Activated CD4-positive, alpha-beta memory T cell treated with anti-CD3 and anti-CD28 coated beads, Interleukin-2, amount 10 ng/mL, durations not matched to agents 7 days and 5 days (primary cell): ENCODE measurements at regions not wholly inside any gene's neighbourhood (a gene's known extent, or its start where the extent isn't known, plus 50 kb on each side); places are given as distances from the start of the nearest gene placed in this dataset.

Experiments
- CTCF ChIA-PET: fragments of 350-600 bp; sonication (Branson Sonifier 250); formaldehyde crosslinking; loops from one replicate; lab custom pipeline; 2021; ENCODE audit warnings: antibody characterized with exemption, inconsistent platforms; lab: Charles Lee
- POLR2A ChIA-PET: fragments of 350-600 bp; sonication (Branson Sonifier 250); formaldehyde crosslinking; loops from one replicate; lab custom pipeline; 2021; ENCODE audit warnings: antibody characterized with exemption; lab: Charles Lee
- DNase-seq: peaks from one replicate; pipeline ENCODE4 v3.0.0-alpha.2; 2020
- H3K27ac Mint-ChIP-seq: one replicate; pipeline ENCODE4 v1.8.0; 2021; ENCODE audit warnings: mild to moderate bottlenecking, mixed read lengths
- H3K27me3 Mint-ChIP-seq: one replicate; pipeline ENCODE4 v1.8.0; 2021; ENCODE audit warnings: mixed read lengths
- H3K36me3 Mint-ChIP-seq: one replicate; pipeline ENCODE4 v1.8.0; 2021; ENCODE audit warnings: low read depth, mixed read lengths
- H3K4me1 Mint-ChIP-seq: one replicate; pipeline ENCODE4 v1.8.0; 2021; ENCODE audit warnings: mixed read lengths
- H3K4me3 Mint-ChIP-seq: one replicate; pipeline ENCODE4 v1.8.0; 2021; ENCODE audit warnings: mild to moderate bottlenecking, mixed read lengths
- H3K9me3 Mint-ChIP-seq: one replicate; pipeline ENCODE4 v1.8.0; 2021; ENCODE audit warnings: mixed read lengths

DNA sequence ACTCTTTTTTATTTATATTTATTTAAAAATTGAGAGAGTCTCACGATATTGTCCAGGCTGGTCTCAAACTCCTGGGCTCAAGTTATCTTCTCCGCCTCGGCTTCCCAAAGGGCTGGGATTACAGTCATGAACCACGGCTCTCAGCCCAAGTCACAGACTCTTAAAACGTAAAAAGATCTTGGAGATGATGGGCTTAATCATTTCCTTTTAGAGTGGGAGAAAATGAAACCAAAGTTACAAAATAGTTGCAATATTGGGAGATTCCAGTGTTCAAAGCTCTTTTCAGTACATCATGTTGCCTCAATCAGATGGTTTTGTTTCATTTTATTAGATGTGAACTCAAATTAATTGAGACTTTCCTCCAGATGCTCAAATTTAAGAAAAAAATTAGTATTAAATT, 151.4 kb upstream of the XPO1 start:
- H3K36me3 Mint-ChIP-seq, result no peaks in the 10 kb centered on the region
- no peaks in the 10 kb centered on the region for H3K9me3 Mint-ChIP-seq
- no peak for DNase-seq
- CTCF ChIA-PET, result no interaction called here
- POLR2A ChIA-PET, result no interaction called here
- no peak overlapping the region for H3K27ac Mint-ChIP-seq
- H3K27me3 Mint-ChIP-seq, result no peaks in the 10 kb centered on the region
- no peak overlapping the region for H3K4me3 Mint-ChIP-seq
- H3K4me1 Mint-ChIP-seq, result peaks cover 15% of the 10 kb centered on the region

DNA sequence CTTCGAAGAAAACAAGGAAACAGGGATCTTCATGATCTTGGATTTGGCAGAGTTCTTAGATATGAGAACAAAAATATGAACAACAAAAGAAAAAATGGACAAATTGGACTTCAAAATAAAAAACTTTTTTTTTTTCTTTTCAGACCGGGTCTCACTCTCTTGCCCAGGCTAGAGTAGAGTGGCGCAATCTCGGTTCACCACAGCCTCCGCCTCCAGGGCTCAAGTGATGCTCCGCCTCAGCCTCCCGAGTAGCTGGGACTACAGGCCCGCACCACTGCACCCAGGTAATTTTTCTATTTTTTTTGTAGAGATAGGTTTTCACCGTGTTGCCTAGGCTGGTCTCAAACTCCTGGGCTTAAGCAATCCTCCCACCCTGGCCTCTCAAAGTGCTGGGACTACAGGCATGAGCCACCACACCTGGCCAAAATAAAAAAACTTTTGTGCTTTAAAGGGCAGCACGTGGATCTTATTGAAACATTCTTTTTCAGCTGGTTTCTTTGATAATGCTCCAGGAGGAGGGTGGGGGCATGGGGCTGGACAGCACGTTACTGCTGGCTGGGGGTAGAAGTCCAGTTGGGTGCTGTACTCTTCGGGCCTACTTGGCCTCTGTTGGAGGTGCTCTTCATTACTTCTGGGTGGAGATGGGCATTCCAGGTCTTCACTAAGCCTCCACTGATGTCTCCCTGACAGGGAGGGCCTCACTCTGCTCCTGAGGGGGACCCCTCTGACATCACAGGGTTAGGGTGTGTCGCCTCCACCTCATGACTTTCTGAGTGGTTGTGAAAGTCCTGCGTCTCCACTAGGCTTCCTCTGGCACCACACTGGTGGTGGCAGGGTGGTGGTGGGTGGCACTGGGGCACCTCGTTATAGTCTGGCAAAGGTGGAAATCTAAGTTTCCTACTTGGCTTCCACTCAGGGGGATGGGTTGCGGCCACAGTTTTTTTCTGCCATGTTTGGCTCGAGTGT, 150.5 kb upstream of the XPO1 start:
- no peak overlapping the region for H3K27ac Mint-ChIP-seq
- ChIA-PET CTCF (no interaction called here), POLR2A (no interaction called here)
- no peak overlapping the region for H3K4me3 Mint-ChIP-seq
- no peaks in the 10 kb centered on the region for H3K36me3 Mint-ChIP-seq
- no peak for DNase-seq
- no peaks in the 10 kb centered on the region for H3K9me3 Mint-ChIP-seq
- H3K27me3 Mint-ChIP-seq, result no peaks in the 10 kb centered on the region
- peaks cover 6% of the 10 kb centered on the region for H3K4me1 Mint-ChIP-seq

DNA sequence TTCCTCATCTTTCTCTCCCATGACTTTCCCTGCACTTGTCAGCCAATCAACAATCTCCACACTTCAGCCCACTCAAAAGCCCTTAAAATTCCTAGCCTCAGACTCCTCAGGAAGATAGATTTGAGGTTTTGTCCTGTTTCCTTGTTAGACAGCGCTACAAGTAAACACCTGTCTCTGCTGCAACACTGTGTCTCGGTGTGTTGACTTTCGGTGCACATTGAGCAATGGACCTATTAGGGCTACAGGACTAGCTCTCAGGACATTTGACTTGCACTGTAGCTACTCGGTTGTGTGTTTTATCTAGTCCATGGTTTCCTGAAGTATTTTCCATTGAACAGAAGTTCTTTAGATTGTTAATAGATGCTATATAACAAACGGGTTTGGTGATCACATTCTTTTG, 140.9 kb upstream of the XPO1 start:
- H3K27ac Mint-ChIP-seq, result no peak overlapping the region
- DNase-seq, result no peak
- H3K4me1 Mint-ChIP-seq, result no peaks in the 10 kb centered on the region
- H3K27me3 Mint-ChIP-seq, result no peaks in the 10 kb centered on the region
- H3K9me3 Mint-ChIP-seq, result peaks cover 20% of the 10 kb centered on the region
- no peak overlapping the region for H3K4me3 Mint-ChIP-seq
- peaks cover 19% of the 10 kb centered on the region for H3K36me3 Mint-ChIP-seq
- ChIA-PET POLR2A (no interaction called here), CTCF (interaction anchor here (0.6 kb wide), 1 partner anchor 436 kb away, joined by 4 read pairs; no protein-coding TSS in a partner anchor)

DNA sequence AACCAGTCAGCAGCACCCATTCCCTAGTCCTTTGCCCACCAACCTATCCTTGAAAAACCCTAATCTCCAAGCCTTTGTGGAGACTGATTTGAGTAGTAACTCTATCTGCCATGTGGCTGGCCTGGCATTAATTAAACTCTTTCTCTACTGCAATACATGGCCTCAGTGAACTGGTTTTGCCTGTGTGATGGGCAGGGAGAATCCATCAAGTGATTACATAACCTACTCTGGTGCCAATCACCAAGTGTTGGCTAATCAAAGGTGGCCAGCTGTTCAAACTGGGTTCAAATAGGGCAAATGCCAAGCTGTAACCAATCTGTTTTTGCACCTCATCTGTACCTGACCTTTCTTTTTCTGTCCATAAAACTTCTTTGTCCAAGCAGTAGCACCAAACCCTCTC, 139.8 kb upstream of the XPO1 start:
- CTCF ChIA-PET, result no interaction called here
- Mint-ChIP-seq H3K27ac (no peak overlapping the region), H3K4me1 (no peaks in the 10 kb centered on the region), H3K9me3 (peaks cover 22% of the 10 kb centered on the region), H3K36me3 (peaks cover 20% of the 10 kb centered on the region), H3K4me3 (no peak overlapping the region), H3K27me3 (no peaks in the 10 kb centered on the region)
- POLR2A ChIA-PET, result no interaction called here
- no peak for DNase-seq

DNA sequence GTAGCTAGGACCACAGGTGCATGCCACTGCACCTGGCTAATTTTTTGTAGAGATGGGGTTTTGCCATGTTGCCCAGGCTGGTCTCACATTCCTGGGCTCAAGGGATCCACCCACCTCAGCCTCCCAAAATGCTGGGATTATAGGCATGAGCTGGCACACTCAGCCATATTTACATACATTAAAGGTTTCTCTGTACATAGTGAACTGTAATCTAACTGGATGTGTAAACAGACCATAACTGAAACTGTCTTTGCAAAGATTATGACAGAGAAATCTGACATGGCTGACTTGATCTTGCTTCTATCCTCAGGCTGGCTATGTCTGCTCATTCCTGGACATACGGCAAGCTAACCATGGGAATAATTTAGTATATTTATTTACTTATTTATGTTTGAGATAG, 139.2 kb upstream of the XPO1 start:
- ChIA-PET CTCF (interaction anchor here (0.7 kb wide), 1 partner anchor 151 kb away, joined by 3 read pairs; no protein-coding TSS in a partner anchor), POLR2A (no interaction called here)
- Mint-ChIP-seq H3K27me3 (no peaks in the 10 kb centered on the region), H3K4me1 (no peaks in the 10 kb centered on the region), H3K9me3 (peaks cover 22% of the 10 kb centered on the region), H3K4me3 (no peak overlapping the region), H3K36me3 (peaks cover 20% of the 10 kb centered on the region), H3K27ac (no peak overlapping the region)
- DNase-seq, result no peak

DNA sequence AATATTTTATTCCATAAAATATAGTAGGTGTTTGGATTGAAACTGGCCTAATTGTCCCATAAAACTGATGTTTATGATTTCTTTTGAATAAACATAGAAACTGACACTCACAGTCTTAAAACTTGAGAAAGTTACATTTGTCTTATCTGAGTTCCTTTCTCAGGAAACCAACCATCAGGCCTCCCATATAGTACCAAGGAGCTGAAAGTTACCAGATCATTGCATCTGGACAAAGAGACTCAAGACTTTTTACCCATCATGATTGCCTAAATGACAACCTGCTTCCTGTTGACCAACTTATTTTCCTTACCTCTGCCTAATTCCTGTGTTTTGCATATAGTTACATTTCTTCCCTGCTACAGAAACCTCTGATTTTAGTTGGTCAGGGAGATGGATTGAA, 137.0 kb upstream of the XPO1 start:
- peaks cover 17% of the 10 kb centered on the region for H3K4me1 Mint-ChIP-seq
- DNase-seq, result no peak
- peaks cover 20% of the 10 kb centered on the region for H3K36me3 Mint-ChIP-seq
- peaks cover 22% of the 10 kb centered on the region for H3K9me3 Mint-ChIP-seq
- ChIA-PET CTCF (no interaction called here), POLR2A (no interaction called here)
- no peaks in the 10 kb centered on the region for H3K27me3 Mint-ChIP-seq
- H3K4me3 Mint-ChIP-seq, result no peak overlapping the region
- H3K27ac Mint-ChIP-seq, result no peak overlapping the region

DNA sequence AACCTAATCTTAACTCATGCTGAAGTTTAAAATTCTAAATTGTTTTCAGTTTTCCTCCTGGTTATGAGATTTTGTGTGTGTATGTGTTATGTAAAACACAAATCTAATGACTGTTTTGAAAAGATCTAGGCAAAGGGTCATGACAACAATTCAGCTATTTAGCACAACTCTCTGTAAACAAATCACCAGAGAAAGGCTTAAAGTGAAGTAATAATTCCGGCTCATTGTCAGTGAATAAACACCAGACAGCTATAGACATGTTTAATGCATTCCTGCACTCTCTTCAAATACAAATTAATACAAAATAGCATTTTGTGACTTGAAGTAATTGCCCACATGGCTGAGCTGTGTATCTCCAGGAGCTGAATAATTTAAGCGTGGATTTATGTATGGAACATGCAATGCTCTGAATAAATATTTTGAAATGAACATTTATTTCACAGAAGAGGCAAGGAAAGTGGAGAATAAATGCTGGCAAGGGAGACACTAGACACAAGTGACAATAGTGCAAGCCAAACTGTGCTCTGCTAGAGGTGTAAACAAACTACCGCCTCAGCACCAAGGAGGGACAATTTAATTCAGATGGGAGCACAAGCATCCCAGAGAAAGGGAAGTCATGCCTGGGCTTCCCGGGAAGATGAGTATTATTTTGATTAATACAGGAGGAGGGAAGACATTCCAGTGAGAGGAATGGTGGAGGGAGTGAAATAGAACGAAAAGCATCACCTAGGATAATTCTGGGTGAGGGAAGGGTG, 133.6 kb upstream of the XPO1 start:
- H3K9me3 Mint-ChIP-seq, result peaks cover 22% of the 10 kb centered on the region
- no peaks in the 10 kb centered on the region for H3K27me3 Mint-ChIP-seq
- H3K36me3 Mint-ChIP-seq, result peaks cover 20% of the 10 kb centered on the region
- H3K27ac Mint-ChIP-seq, result peak overlapping the region; percentile 72
- no peak for DNase-seq
- POLR2A ChIA-PET, result interaction anchor here (1.5 to 2.6 kb wide), 3 partner anchors 11 to 202 kb away, joined by 3 to 19 read pairs (median 4); partner anchors contain the start of genes USP34 and XPO1
- peak overlapping the region; percentile 63 for H3K4me3 Mint-ChIP-seq
- peaks cover 17% of the 10 kb centered on the region for H3K4me1 Mint-ChIP-seq
- CTCF ChIA-PET, result interaction anchor here (1.4 to 2.5 kb wide), 3 partner anchors 14 to 121 kb away, joined by 4 to 12 read pairs (median 5); no protein-coding TSS in a partner anchor

DNA sequence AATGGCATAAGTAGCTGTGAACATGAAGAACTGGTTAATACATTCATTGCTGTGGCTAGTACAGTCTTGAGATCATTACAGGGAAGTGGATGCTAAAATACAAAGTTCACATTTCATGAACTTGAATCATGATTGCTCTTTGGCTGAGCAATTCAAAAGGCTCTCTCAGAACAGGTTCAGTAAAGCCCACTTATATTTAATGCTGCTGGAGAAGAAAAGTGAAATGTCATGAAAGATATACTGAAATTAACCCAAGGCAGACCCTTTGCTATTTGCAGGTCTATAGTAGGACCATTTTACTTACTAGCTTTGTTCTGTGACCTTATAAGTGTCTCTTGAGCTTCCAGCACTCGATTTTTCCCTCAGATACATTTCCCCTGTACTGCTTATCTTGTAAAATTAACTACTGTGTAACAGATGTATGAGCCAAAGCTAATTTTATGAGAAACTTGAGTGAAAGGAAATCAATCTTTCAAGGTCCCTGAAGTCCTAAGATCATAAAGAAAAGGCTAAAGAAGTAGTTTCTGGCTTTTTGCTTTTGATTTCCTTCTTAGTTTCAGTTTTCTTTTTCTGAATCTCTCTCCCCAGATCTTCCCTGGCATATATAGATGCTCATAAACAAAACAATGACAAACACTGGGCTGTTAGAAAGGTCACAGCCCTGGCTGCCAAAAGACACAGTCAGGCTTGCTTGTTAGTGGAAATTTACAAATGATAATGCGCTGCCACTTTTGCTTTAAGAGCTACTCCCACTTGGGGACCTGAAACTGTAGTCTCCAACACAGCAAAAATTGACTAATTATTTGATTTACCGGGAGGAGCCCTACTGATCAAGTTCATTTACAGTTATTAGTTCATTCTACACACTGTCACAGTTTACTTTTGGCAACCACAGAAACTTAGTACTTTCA, 132.7 kb upstream of the XPO1 start:
- Mint-ChIP-seq H3K36me3 (peaks cover 15% of the 10 kb centered on the region), H3K4me3 (peak overlapping the region; percentile 63), H3K27me3 (no peaks in the 10 kb centered on the region), H3K9me3 (peaks cover 18% of the 10 kb centered on the region), H3K27ac (peak overlapping the region; percentile 72), H3K4me1 (peaks cover 17% of the 10 kb centered on the region)
- peak; percentile 33 for DNase-seq
- POLR2A ChIA-PET, result interaction anchor here (0.7 to 2.6 kb wide), 5 partner anchors 10 to 201 kb away, joined by 3 to 19 read pairs (median 4); partner anchors contain the start of genes USP34 and XPO1
- CTCF ChIA-PET, result interaction anchor here (1.0 to 2.5 kb wide), 5 partner anchors 13 to 265 kb away, joined by 3 to 12 read pairs (median 5); partner anchors contain the start of gene XPO1

DNA sequence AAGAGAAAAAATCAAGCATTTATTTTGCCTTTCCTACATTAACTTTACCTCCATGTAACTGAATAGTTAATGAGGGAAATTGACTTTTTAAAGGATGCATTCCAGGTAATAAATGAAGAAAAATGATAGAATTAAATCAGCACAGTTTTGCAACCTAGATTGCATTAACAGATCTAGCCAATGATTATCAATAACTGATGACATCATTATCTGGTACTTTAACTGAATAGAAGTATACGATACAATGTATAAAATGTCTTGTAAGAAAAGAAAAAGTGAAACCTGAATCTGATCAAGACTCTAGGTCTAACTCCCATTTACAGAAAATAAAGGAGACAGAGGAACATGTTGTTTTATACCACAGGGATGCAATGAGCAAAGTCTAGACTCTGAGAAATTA, 126.0 kb upstream of the XPO1 start:
- POLR2A ChIA-PET, result no interaction called here
- CTCF ChIA-PET, result interaction anchor here (0.6 kb wide), 1 partner anchor 177 kb away, joined by 3 read pairs; no protein-coding TSS in a partner anchor
- no peaks in the 10 kb centered on the region for H3K36me3 Mint-ChIP-seq
- DNase-seq, result no peak
- H3K4me3 Mint-ChIP-seq, result no peak overlapping the region
- peaks cover 3% of the 10 kb centered on the region for H3K27me3 Mint-ChIP-seq
- H3K4me1 Mint-ChIP-seq, result peaks cover 6% of the 10 kb centered on the region
- H3K27ac Mint-ChIP-seq, result no peak overlapping the region
- no peaks in the 10 kb centered on the region for H3K9me3 Mint-ChIP-seq

DNA sequence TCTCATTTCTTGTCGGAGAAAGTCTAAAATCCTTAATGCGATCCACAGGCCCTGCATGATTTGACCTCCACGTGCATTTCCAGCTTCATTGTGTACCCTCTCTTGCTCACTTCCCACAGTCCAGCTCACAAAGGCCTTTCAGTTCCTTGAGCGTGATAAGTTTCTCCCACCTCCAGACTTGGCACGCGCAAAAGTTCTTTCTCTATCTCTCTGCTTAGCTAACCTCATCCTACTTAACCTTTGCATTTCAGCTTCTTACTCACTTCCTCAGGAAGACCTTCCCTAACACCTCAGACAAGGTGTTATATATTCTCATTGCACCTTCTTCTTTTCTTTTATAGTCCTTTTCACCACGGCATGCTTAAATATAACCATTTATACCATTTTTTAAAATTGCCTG, 124.8 kb upstream of the XPO1 start:
- POLR2A ChIA-PET, result interaction anchor here (0.7 kb wide), 1 partner anchor 124 kb away, joined by 4 read pairs; the partner anchor contains the start of gene XPO1
- H3K27ac Mint-ChIP-seq, result no peak overlapping the region
- CTCF ChIA-PET, result no interaction called here
- peaks cover 3% of the 10 kb centered on the region for H3K27me3 Mint-ChIP-seq
- H3K4me1 Mint-ChIP-seq, result peaks cover 9% of the 10 kb centered on the region
- DNase-seq, result no peak
- H3K36me3 Mint-ChIP-seq, result no peaks in the 10 kb centered on the region
- no peaks in the 10 kb centered on the region for H3K9me3 Mint-ChIP-seq
- no peak overlapping the region for H3K4me3 Mint-ChIP-seq

DNA sequence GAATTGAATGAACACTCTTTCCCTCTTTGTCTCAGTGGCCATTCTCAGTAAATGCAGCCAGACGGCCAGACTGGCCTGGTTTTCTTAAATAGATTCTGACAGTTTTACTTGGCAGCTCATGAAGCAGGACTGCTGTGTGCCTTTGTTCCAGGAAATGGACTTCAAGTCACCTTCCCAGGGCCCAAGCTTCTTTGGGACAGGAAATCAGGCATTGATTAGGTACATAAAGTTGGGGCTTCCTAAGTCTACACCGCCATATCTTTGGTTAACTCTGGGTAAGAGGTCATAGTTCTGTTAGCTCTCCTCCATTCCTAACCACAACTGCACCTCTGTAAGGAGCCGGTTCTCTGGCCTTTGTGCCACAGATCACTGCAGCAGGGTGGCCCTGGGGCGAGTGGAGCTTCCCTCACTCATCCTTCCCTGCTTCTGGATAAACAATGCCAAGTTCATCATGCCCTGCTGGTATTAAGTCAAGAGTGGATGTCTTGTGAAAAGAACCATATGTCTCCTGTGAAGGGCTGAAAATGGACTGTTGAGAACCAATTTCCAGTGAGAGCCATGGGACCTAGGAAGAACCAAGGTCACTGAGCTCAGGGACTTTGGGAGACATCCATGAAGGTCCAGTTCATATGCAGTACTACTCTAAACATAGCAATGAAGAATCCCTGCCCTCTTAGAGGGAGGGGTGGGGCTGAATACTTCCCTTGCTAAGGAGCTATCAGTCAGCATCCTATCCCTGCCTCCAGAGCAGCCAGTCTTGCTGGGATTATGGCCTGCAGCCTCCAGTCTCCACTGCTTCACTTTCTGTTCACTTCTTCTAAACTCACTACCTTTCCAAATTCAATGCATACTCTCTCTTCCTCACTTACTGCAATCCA, 122.6 kb upstream of the XPO1 start:
- Mint-ChIP-seq H3K4me3 (no peak overlapping the region), H3K4me1 (peaks cover 9% of the 10 kb centered on the region), H3K27ac (no peak overlapping the region), H3K36me3 (no peaks in the 10 kb centered on the region), H3K9me3 (no peaks in the 10 kb centered on the region), H3K27me3 (peaks cover 3% of the 10 kb centered on the region)
- ChIA-PET POLR2A (interaction anchor here (1.0 kb wide), 1 partner anchor 10 kb away, joined by 3 read pairs; no protein-coding TSS in a partner anchor), CTCF (interaction anchor here (1.1 to 1.4 kb wide), 2 partner anchors 8 to 235 kb away, joined by 3 to 5 read pairs; no protein-coding TSS in a partner anchor)
- DNase-seq, result no peak
